Tibial nerve (tissue), 4 donors: ENCODE measurements at regions not wholly inside any gene's neighbourhood (a gene's known extent, or its start where the extent isn't known, plus 50 kb on each side); places are given as distances from the start of the nearest gene placed in this dataset.

Experiments used
- CTCF ChIP-seq, 5 experiments: fragments of 200-600 bp in 3 of 5; fragments of 450-650 bp in 2 of 5; sonication (generic) in 3 of 5; IDR thresholded peaks; one replicate each; pipeline ENCODE4 v1.5.1; 2016 to 2019; ENCODE audit warnings: antibody characterized with exemption in 5 of 5, mild to moderate bottlenecking in 3 of 5, moderate library complexity in 2 of 5
- EP300 ChIP-seq, 2 donors: sonication (generic); formaldehyde crosslinking; IDR thresholded peaks; one replicate each; pipeline ENCODE4 v1.6.1; 2017; ENCODE audit warnings: antibody characterized with exemption in 2 of 2, mild to moderate bottlenecking in 1 of 2
- POLR2A ChIP-seq, 2 donors: fragments of 450-650 bp; IDR thresholded peaks; one replicate each; pipeline ENCODE4 v1.6.1; 2017; ENCODE audit warnings: antibody characterized with exemption in 2 of 2, mild to moderate bottlenecking in 2 of 2, moderate library complexity in 2 of 2

GRCh38 chr12:107369679-107370078 is 276.3 kb upstream of the CRY1 start:
- TF ChIP-seq POLR2A (IDR thresholded peaks at IDR 0.05) (no peak), CTCF (IDR thresholded peaks at IDR 0.05) (no peak), EP300 (IDR thresholded peaks at IDR 0.05) (no peak)
